IMR-90 (cell line): ENCODE measurements at regions not wholly inside any gene's neighbourhood (a gene's known extent, or its start where the extent isn't known, plus 50 kb on each side); places are given as distances from the start of the nearest gene placed in this dataset.

Source experiments
- ATAC-seq: fragments of 200-7000 bp; cut with Tn5 transposase; 2 replicates; pipeline ENCODE4 v1.9.1; 2020; ENCODE audit warnings: low read depth, mild to moderate bottlenecking, moderate library complexity
- BruUV-seq: library from RNA; stranded (reverse); fragments of 400-500 nt; replicated peaks from 2 replicates; lab custom pipeline; 2021; lab: Mats Ljungman, UMichigan
- CTCF ChIA-PET: fragments of 300-600 bp; formaldehyde crosslinking; extraction: SDS; loops from one replicate; lab custom pipeline; 2021; ENCODE audit warnings: antibody characterized with exemption; lab: Yijun Ruan, JAX
- POLR2A ChIA-PET: fragments of 300-600 bp; sonication (Branson Sonifier 250); formaldehyde crosslinking; loops from one replicate; lab custom pipeline; 2022; ENCODE audit warnings: antibody characterized with exemption; ENCODE audit not compliant: unreplicated experiment; lab: Charles Lee
- DNase-seq: peaks from one replicate; pipeline ENCODE4 v3.0.0; 2013
- H2AFZ ChIP-seq: replicated peaks from 2 replicates; pipeline ENCODE3; 2013; ENCODE audit warnings: low read length, mild to moderate bottlenecking; ENCODE audit not compliant: poor library complexity
- H2AK5ac ChIP-seq: 2 replicates; pipeline ENCODE4 v1.6.1; 2013; ENCODE audit warnings: low read depth, low read length, inconsistent platforms
- H2AK9ac ChIP-seq: replicated peaks from 2 replicates; pipeline ENCODE3; 2013; ENCODE audit warnings: mild to moderate bottlenecking, low read depth, low read length, moderate library complexity; ENCODE audit not compliant: poor library complexity
- H2BK120ac ChIP-seq: 2 replicates; pipeline ENCODE4 v1.6.1; 2013; ENCODE audit warnings: low read depth, low read length, inconsistent platforms
- H2BK15ac ChIP-seq: 3 replicates; pipeline ENCODE4 v1.6.1; 2013; ENCODE audit warnings: low read depth, low read length, inconsistent platforms
- H2BK20ac ChIP-seq: 2 replicates; pipeline ENCODE4 v1.6.1; 2013; ENCODE audit warnings: low read depth, mild to moderate bottlenecking, inconsistent platforms, low read length, moderate library complexity
- H2BK5ac ChIP-seq: 2 replicates; pipeline ENCODE4 v1.6.1; 2013; ENCODE audit warnings: mild to moderate bottlenecking, low read depth, low read length, inconsistent platforms; ENCODE audit not compliant: poor library complexity, severe bottlenecking
- H3K14ac ChIP-seq: replicated peaks from 2 replicates; pipeline ENCODE4 v1.6.1; 2013; ENCODE audit warnings: low read depth, low read length, inconsistent platforms
- H3K18ac ChIP-seq: 2 replicates; pipeline ENCODE4 v1.6.1; 2013; ENCODE audit warnings: low read depth, low read length, control low read depth
- H3K23ac ChIP-seq: 2 replicates; pipeline ENCODE4 v1.6.1; 2013; ENCODE audit warnings: low read depth, low read length, inconsistent platforms
- H3K27ac ChIP-seq: 2 replicates; pipeline ENCODE4 v1.5.1; 2013; ENCODE audit warnings: mild to moderate bottlenecking, control low read depth, low read length; ENCODE audit not compliant: insufficient read depth
- H3K27me3 ChIP-seq: 2 replicates; pipeline ENCODE4 v1.6.1; 2013; ENCODE audit warnings: low read length; ENCODE audit not compliant: control insufficient read depth, insufficient read depth
- H3K36me3 ChIP-seq: 2 replicates; pipeline ENCODE4 v1.6.1; 2013; ENCODE audit warnings: low read length, mixed read lengths; ENCODE audit not compliant: control insufficient read depth, insufficient read depth
- H3K4ac ChIP-seq: 2 replicates; pipeline ENCODE4 v1.6.1; 2013; ENCODE audit warnings: low read depth, low read length, inconsistent platforms
- H3K4me1 ChIP-seq: 2 replicates; pipeline ENCODE4 v1.6.1; 2013; ENCODE audit warnings: low read length, mixed read lengths; ENCODE audit not compliant: control insufficient read depth, insufficient read depth
- H3K4me2 ChIP-seq: 2 replicates; pipeline ENCODE4 v1.6.1; 2013; ENCODE audit warnings: low read depth, mild to moderate bottlenecking, control low read depth, low read length, moderate library complexity
- H3K4me3 ChIP-seq: 2 replicates; pipeline ENCODE4 v1.5.1; 2013; ENCODE audit warnings: low read depth, mild to moderate bottlenecking, control low read depth, low read length, moderate library complexity; ENCODE audit not compliant: insufficient read depth
- H3K56ac ChIP-seq: 2 replicates; pipeline ENCODE4 v1.6.1; 2013; ENCODE audit warnings: low read length, inconsistent platforms; ENCODE audit not compliant: insufficient read depth; ENCODE audit errors: extremely low read depth
- H3K79me1 ChIP-seq, 2 experiments: 2 replicates each; pipeline ENCODE4 v1.6.1; 2013; ENCODE audit warnings: low read length in 2 of 2, inconsistent platforms in 1 of 2, low read depth in 1 of 2
- H3K9ac ChIP-seq: 2 replicates; pipeline ENCODE4 v1.6.1; 2013; ENCODE audit warnings: low read depth, low read length, control low read depth
- H3K9me1 ChIP-seq: 2 replicates; pipeline ENCODE4 v1.6.1; 2013; ENCODE audit warnings: low read length, inconsistent platforms; ENCODE audit not compliant: insufficient read depth
- H3K9me3 ChIP-seq: 2 replicates; pipeline ENCODE4 v1.6.1; 2013; ENCODE audit warnings: low read length; ENCODE audit not compliant: control insufficient read depth, insufficient read depth
- H4K20me1 ChIP-seq: 2 replicates; pipeline ENCODE4 v1.6.1; 2013; ENCODE audit warnings: low read length, inconsistent platforms; ENCODE audit not compliant: insufficient read depth
- H4K5ac ChIP-seq: 2 replicates; pipeline ENCODE4 v1.6.1; 2013; ENCODE audit warnings: mild to moderate bottlenecking, low read depth, low read length, control low read depth
- H4K8ac ChIP-seq, 2 experiments: 2 replicates each; pipeline ENCODE4 v1.6.1; 2013; ENCODE audit warnings: low read depth in 2 of 2, low read length in 2 of 2, control low read depth in 1 of 2, inconsistent platforms in 1 of 2
- H4K91ac ChIP-seq: 2 replicates; pipeline ENCODE4 v1.6.1; 2013; ENCODE audit warnings: low read depth, low read length, inconsistent platforms; ENCODE audit not compliant: insufficient read depth
- BHLHE40 ChIP-seq: fragments of 150-350 bp; IDR thresholded peaks from 2 replicates; pipeline ENCODE4 v1.6.1; 2016; ENCODE audit warnings: mild to moderate bottlenecking, low read depth, low read length
- CHD1 ChIP-seq: IDR thresholded peaks from 2 replicates; pipeline ENCODE4 v1.6.1; 2012; ENCODE audit warnings: low read depth, low read length, improper control_type of control experiment
- MAZ ChIP-seq: IDR thresholded peaks from 2 replicates; pipeline ENCODE4 v1.6.1; 2012; ENCODE audit warnings: low read depth, mild to moderate bottlenecking, low read length, improper control_type of control experiment, moderate library complexity, borderline replicate concordance
- MXI1 ChIP-seq: IDR thresholded peaks from 2 replicates; pipeline ENCODE4 v1.6.1; 2012; ENCODE audit warnings: low read depth, mild to moderate bottlenecking, low read length, moderate library complexity, borderline replicate concordance
- POLR2A ChIP-seq: IDR thresholded peaks from 2 replicates; pipeline ENCODE4 v1.6.1; 2012; ENCODE audit warnings: mild to moderate bottlenecking, low read depth, low read length
- RFX5 ChIP-seq: IDR thresholded peaks from 2 replicates; pipeline ENCODE4 v1.8.0; 2012; ENCODE audit warnings: low read depth, mild to moderate bottlenecking, low read length, moderate library complexity
- SMC3 ChIP-seq: fragments of 150-350 bp; IDR thresholded peaks from 2 replicates; pipeline ENCODE4 v1.6.1; 2016; ENCODE audit warnings: low read depth, mild to moderate bottlenecking, antibody characterized with exemption, low read length, moderate library complexity
- WGBS, 2 experiments: methylation state at CpG; one replicate each; pipeline versions ENCODE4 v1.1.5 to v1.1.7; 2013; ENCODE audit warnings: missing lambda C conversion rate in 2 of 2; ENCODE audit not compliant: insufficient read length in 1 of 2; ENCODE audit errors: extremely low coverage in 2 of 2; 5-methylcytosine and 5-hydroxymethylcytosine counted together
- dilution Hi-C: fragments of 300-500 bp; cut with HindIII; formaldehyde crosslinking; loops from one replicate; pipeline ENCODE4 v1.14.3; 2018; ENCODE audit warnings: low sequenced_read_pairs; ENCODE audit not compliant: unreplicated experiment
- in situ Hi-C: fragments of 300-500 bp; cut with MboI; formaldehyde crosslinking; loops from 3 replicates; pipeline ENCODE4 v1.14.3; 2019; ENCODE audit warnings: low sequenced_read_pairs, inconsistent platforms, mixed read lengths
- intact Hi-C: fragments of 100-400 bp; cut with micrococcal nuclease; formaldehyde crosslinking; loops from 2 replicates; pipeline ENCODE4 v1.10.0; 2022

GRCh38 chr1:38700077-38700470 is 159.5 kb downstream of the RRAGC start:
- H3K14ac ChIP-seq, result no peak overlapping the region
- H3K27me3 ChIP-seq, result no peaks in the 10 kb centered on the region
- POLR2A ChIA-PET, result no interaction called here
- H3K4me3 ChIP-seq, result no peak overlapping the region
- DNase-seq, result no peak
- H3K9me3 ChIP-seq, result no peaks in the 10 kb centered on the region
- dilution Hi-C loops (no loop called here), intact Hi-C loops (no loop called here), in situ Hi-C loops (no loop called here)
- H4K20me1 ChIP-seq, result no peaks in the 10 kb centered on the region
- 60% methylated on average over 1 of the region's 3 CpGs; no CpG with 5 or more reads in 1 of the 2 experiments for WGBS, 2 experiments
- no peak overlapping the region for H3K9ac ChIP-seq
- no peak for ATAC-seq
- H2AK5ac ChIP-seq, result no peak overlapping the region
- H3K4me1 ChIP-seq, result no peaks in the 10 kb centered on the region
- no peak overlapping the region for H3K23ac ChIP-seq
- no peak overlapping the region for H3K18ac ChIP-seq
- TF ChIP-seq RFX5 (no peak), MXI1 (no peak), SMC3 (no peak), MAZ (no peak), BHLHE40 (no peak), POLR2A (no peak), CHD1 (no peak)
- H3K56ac ChIP-seq, result no peak overlapping the region
- H3K4ac ChIP-seq, result no peak overlapping the region
- no peak overlapping the region for H2BK20ac ChIP-seq
- CTCF ChIA-PET, result no interaction called here
- no peaks in the 10 kb centered on the region for H3K36me3 ChIP-seq
- H4K8ac ChIP-seq, result no peak overlapping the region
- no peak overlapping the region for H2BK5ac ChIP-seq
- H4K5ac ChIP-seq, result no peak overlapping the region
- H3K27ac ChIP-seq, result no peak overlapping the region
- no peak overlapping the region for H2AFZ ChIP-seq
- BruUV-seq, result no TSS peak
- H3K79me1 ChIP-seq, result no peaks in the 10 kb centered on the region
- no peak overlapping the region for H3K4me2 ChIP-seq
- H3K9me1 ChIP-seq, result no peaks in the 10 kb centered on the region
- no peak overlapping the region for H2BK120ac ChIP-seq
- H2BK15ac ChIP-seq, result no peak overlapping the region
- no peak overlapping the region for H2AK9ac ChIP-seq
- no peak overlapping the region for H4K91ac ChIP-seq
